HEK293 (cell line): ENCODE measurements at regions not wholly inside any gene's neighbourhood (a gene's known extent, or its start where the extent isn't known, plus 50 kb on each side); places are given as distances from the start of the nearest gene placed in this dataset.

Experiments used
- CTCF ChIA-PET: fragments of 350-600 bp; formaldehyde crosslinking; extraction: SDS; loops from one replicate; lab custom pipeline; 2021; ENCODE audit warnings: antibody characterized with exemption; lab: Yijun Ruan, JAX
- POLR2A ChIA-PET: fragments of 300-600 bp; formaldehyde crosslinking; extraction: SDS; loops from one replicate; lab custom pipeline; 2020; ENCODE audit warnings: antibody characterized with exemption, inconsistent platforms; lab: Yijun Ruan, JAX
- H3K27ac ChIP-seq: fragments of 200-500 bp; sonication (Bioruptor generic); 2 replicates; pipeline ENCODE4 v1.5.1; 2014; ENCODE audit warnings: low read depth, low read length, control low read depth, inconsistent platforms; ENCODE audit errors: extremely low read depth
- H3K36me3 ChIP-seq, 2 experiments: fragments of 200-500 bp in 1 of 2; sonication (Bioruptor generic) in 1 of 2; 1 replicate in 1 of 2; 2 replicates in 1 of 2; pipeline ENCODE4 v1.5.1; 2014 to 2017; ENCODE audit warnings: inconsistent platforms in 2 of 2, low read length in 2 of 2; ENCODE audit not compliant: control insufficient read depth in 2 of 2, insufficient read depth in 1 of 2
- H3K4me1 ChIP-seq: fragments of 200-500 bp; sonication (Bioruptor generic); 2 replicates; pipeline ENCODE4 v1.5.1; 2014; ENCODE audit warnings: mild to moderate bottlenecking, low read length, inconsistent platforms; ENCODE audit not compliant: control insufficient read depth, insufficient read depth
- H3K4me3 ChIP-seq: 2 replicates; pipeline ENCODE4 v1.5.1; 2011; ENCODE audit warnings: low read depth, mild to moderate bottlenecking, control low read depth, low read length, moderate library complexity
- H3K9me3 ChIP-seq: fragments of 200-500 bp; sonication (Bioruptor generic); 2 replicates; pipeline ENCODE4 v1.5.1; 2014; ENCODE audit warnings: low read depth, low read length, inconsistent platforms; ENCODE audit not compliant: control insufficient read depth, insufficient read depth
- ATF2 ChIP-seq: fragments of 450-650 bp; formaldehyde crosslinking; IDR thresholded peaks from 2 replicates; pipeline ENCODE4 v1.5.1; 2016; ENCODE audit warnings: missing biosample characterization, missing genetic modification characterization, low read depth
- GFI1B ChIP-seq: fragments of 450-650 bp; formaldehyde crosslinking; IDR thresholded peaks from 2 replicates; pipeline ENCODE4 v1.5.1; 2016; ENCODE audit warnings: missing biosample characterization, missing genetic modification characterization
- GLI4 ChIP-seq: fragments of 450-650 bp; formaldehyde crosslinking; IDR thresholded peaks from 2 replicates; pipeline ENCODE4 v1.5.1; 2016; ENCODE audit warnings: missing biosample characterization, missing genetic modification characterization
- GLIS1 ChIP-seq: fragments of 450-650 bp; formaldehyde crosslinking; IDR thresholded peaks from 2 replicates; pipeline ENCODE4 v1.5.1; 2016; ENCODE audit warnings: missing biosample characterization, missing genetic modification characterization
- GLIS2 ChIP-seq: fragments of 450-650 bp; formaldehyde crosslinking; IDR thresholded peaks from 2 replicates; pipeline ENCODE4 v1.5.1; 2016; ENCODE audit warnings: missing biosample characterization, missing genetic modification characterization
- REPIN1 ChIP-seq: fragments of 450-650 bp; formaldehyde crosslinking; IDR thresholded peaks from 2 replicates; pipeline ENCODE4 v1.5.1; 2017; ENCODE audit warnings: missing biosample characterization, missing genetic modification characterization, low read depth
- SCRT2 ChIP-seq: fragments of 450-650 bp; formaldehyde crosslinking; IDR thresholded peaks from 2 replicates; pipeline ENCODE4 v1.5.1; 2016; ENCODE audit warnings: missing biosample characterization, missing genetic modification characterization
- ZBTB17 ChIP-seq: fragments of 450-650 bp; formaldehyde crosslinking; IDR thresholded peaks from 2 replicates; pipeline ENCODE4 v1.5.1; 2016; ENCODE audit warnings: missing biosample characterization, missing genetic modification characterization
- ZBTB48 ChIP-seq: fragments of 450-650 bp; formaldehyde crosslinking; IDR thresholded peaks from 2 replicates; pipeline ENCODE4 v1.5.1; 2016; ENCODE audit warnings: missing biosample characterization, missing genetic modification characterization
- ZBTB49 ChIP-seq: fragments of 450-650 bp; formaldehyde crosslinking; IDR thresholded peaks from 2 replicates; pipeline ENCODE4 v1.5.1; 2016; ENCODE audit warnings: missing biosample characterization, missing genetic modification characterization, low read depth
- ZBTB6 ChIP-seq: fragments of 450-650 bp; formaldehyde crosslinking; IDR thresholded peaks from 2 replicates; pipeline ENCODE4 v1.5.1; 2017; ENCODE audit warnings: missing biosample characterization, missing genetic modification characterization
- ZBTB7A ChIP-seq: fragments of 450-650 bp; formaldehyde crosslinking; IDR thresholded peaks from 2 replicates; pipeline ENCODE4 v1.5.1; 2016; ENCODE audit warnings: low read depth, missing biosample characterization, missing genetic modification characterization
- ZFP69B ChIP-seq: fragments of 450-650 bp; formaldehyde crosslinking; IDR thresholded peaks from 2 replicates; pipeline ENCODE4 v1.5.1; 2016; ENCODE audit warnings: missing biosample characterization, missing genetic modification characterization
- ZNF140 ChIP-seq: fragments of 450-650 bp; formaldehyde crosslinking; IDR thresholded peaks from 2 replicates; pipeline ENCODE4 v1.5.1; 2016; ENCODE audit warnings: missing biosample characterization, missing genetic modification characterization
- ZNF155 ChIP-seq: fragments of 450-650 bp; formaldehyde crosslinking; IDR thresholded peaks from 2 replicates; pipeline ENCODE4 v1.5.1; 2016; ENCODE audit warnings: missing biosample characterization, missing genetic modification characterization
- ZNF16 ChIP-seq: fragments of 450-650 bp; formaldehyde crosslinking; IDR thresholded peaks from 2 replicates; pipeline ENCODE4 v1.5.1; 2016; ENCODE audit warnings: low read depth, missing biosample characterization, missing genetic modification characterization
- ZNF221 ChIP-seq: fragments of 450-650 bp; formaldehyde crosslinking; IDR thresholded peaks from 2 replicates; pipeline ENCODE4 v1.5.1; 2017; ENCODE audit warnings: missing biosample characterization, missing genetic modification characterization, borderline replicate concordance
- ZNF324 ChIP-seq: fragments of 450-650 bp; formaldehyde crosslinking; IDR thresholded peaks from 2 replicates; pipeline ENCODE4 v1.5.1; 2016; ENCODE audit warnings: missing biosample characterization, missing genetic modification characterization
- ZNF341 ChIP-seq: fragments of 450-650 bp; formaldehyde crosslinking; IDR thresholded peaks from 2 replicates; pipeline ENCODE4; 2016; ENCODE audit warnings: low read depth, missing biosample characterization, missing genetic modification characterization
- ZNF416 ChIP-seq: fragments of 450-650 bp; formaldehyde crosslinking; IDR thresholded peaks from 2 replicates; pipeline ENCODE4 v1.5.1; 2016; ENCODE audit warnings: missing biosample characterization, missing genetic modification characterization
- ZNF423 ChIP-seq: fragments of 450-650 bp; formaldehyde crosslinking; IDR thresholded peaks from 2 replicates; pipeline ENCODE4 v1.5.1; 2016; ENCODE audit warnings: missing biosample characterization, missing genetic modification characterization
- ZNF514 ChIP-seq: fragments of 450-650 bp; formaldehyde crosslinking; IDR thresholded peaks from 2 replicates; pipeline ENCODE4 v1.5.1; 2016; ENCODE audit warnings: missing biosample characterization, missing genetic modification characterization
- ZNF558 ChIP-seq: fragments of 450-650 bp; formaldehyde crosslinking; IDR thresholded peaks from 2 replicates; pipeline ENCODE4 v1.5.1; 2016; ENCODE audit warnings: missing biosample characterization, missing genetic modification characterization
- ZNF560 ChIP-seq: fragments of 450-650 bp; formaldehyde crosslinking; IDR thresholded peaks from 2 replicates; pipeline ENCODE4 v1.5.1; 2017; ENCODE audit warnings: missing biosample characterization, missing genetic modification characterization, borderline replicate concordance
- ZNF677 ChIP-seq: fragments of 450-650 bp; IDR thresholded peaks from 2 replicates; pipeline ENCODE4 v1.5.0; 2018; ENCODE audit warnings: missing biosample characterization, mild to moderate bottlenecking, missing genetic modification characterization, moderate library complexity
- ZNF776 ChIP-seq: fragments of 450-650 bp; formaldehyde crosslinking; IDR thresholded peaks from 2 replicates; pipeline ENCODE4 v1.5.0; 2017; ENCODE audit warnings: missing biosample characterization, missing genetic modification characterization, borderline replicate concordance
- ZXDB ChIP-seq: fragments of 450-650 bp; formaldehyde crosslinking; IDR thresholded peaks from 2 replicates; pipeline ENCODE4 v1.5.1; 2016; ENCODE audit warnings: missing biosample characterization, missing genetic modification characterization
- TF ChIP-seq, protein P1 (sequence below): fragments of 450-650 bp; formaldehyde crosslinking; optimal IDR thresholded peaks from 2 replicates; pipeline ENCODE3; 2016; ENCODE audit warnings: missing biosample characterization, mild to moderate bottlenecking, missing genetic modification characterization

- ChIA-PET POLR2A (no interaction called here), CTCF (interaction anchor here (0.5 kb wide), 1 partner anchor 351 kb away, joined by 3 read pairs; no protein-coding TSS in a partner anchor)
- no peaks in the 10 kb centered on the region for H3K9me3 ChIP-seq
These were observed 1127.8 kb upstream of the PRKX start for GRCh38 chrX:4841216-4841745.

DNA sequence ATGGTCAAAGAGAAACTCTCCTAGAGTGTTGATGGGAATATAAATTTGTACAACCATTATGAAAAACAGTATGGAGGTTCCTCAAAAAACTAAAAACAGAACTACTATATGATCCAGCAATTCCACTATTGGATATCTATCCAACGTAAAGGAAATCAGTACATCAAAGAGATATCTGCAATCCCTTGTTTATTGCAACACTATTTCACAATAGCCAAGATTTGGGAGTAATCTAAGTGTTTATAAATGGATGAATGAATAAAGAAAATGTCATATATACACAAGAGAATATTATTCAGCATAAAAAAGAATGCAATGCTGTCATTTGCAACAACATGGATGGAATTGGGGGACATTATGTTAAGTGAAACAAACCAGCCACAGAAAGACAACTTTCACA lies 1118.1 kb upstream of the PRKX start:
- H3K27ac ChIP-seq: no peak overlapping the region
- no peaks in the 10 kb centered on the region for H3K9me3 ChIP-seq
- POLR2A ChIA-PET: no interaction called here
- no peak overlapping the region for H3K4me3 ChIP-seq
- CTCF ChIA-PET: no interaction called here
- no peaks in the 10 kb centered on the region for H3K4me1 ChIP-seq
- H3K36me3 ChIP-seq: no peaks in the 10 kb centered on the region
- no peak for TF ChIP-seq REPIN1
- no peak for TF ChIP-seq ZBTB7A (tag by site-specific recombination)
- no peak for TF ChIP-seq ZNF324
- no peak for TF ChIP-seq ZNF560
- TF ChIP-seq ZNF677 (tag by site-specific recombination): no peak
- no peak for TF ChIP-seq GLIS2 (tag by site-specific recombination)
- no peak for TF ChIP-seq GFI1B (tag by site-specific recombination)
- no peak for TF ChIP-seq ZNF221 (tag by site-specific recombination)
- no peak for TF ChIP-seq SCRT2 (tag by site-specific recombination)
- no peak for TF ChIP-seq ZBTB17 (tag by site-specific recombination)
- TF ChIP-seq ZNF16 (tag by site-specific recombination): no peak
- TF ChIP-seq, all 188 proteins: peak for 0

More at GRCh38 chrX:4841216-4841745, 1127.8 kb upstream of the PRKX start:
- Histone ChIP-seq H3K4me1 (no peaks in the 10 kb centered on the region), H3K36me3 (no peaks in the 10 kb centered on the region), H3K27ac (no peak overlapping the region), H3K4me3 (no peak overlapping the region)
- TF ChIP-seq GLIS1 (tag by site-specific recombination) (no peak), ATF2 (tag by site-specific recombination) (no peak), ZNF140 (tag by site-specific recombination) (no peak)

DNA sequence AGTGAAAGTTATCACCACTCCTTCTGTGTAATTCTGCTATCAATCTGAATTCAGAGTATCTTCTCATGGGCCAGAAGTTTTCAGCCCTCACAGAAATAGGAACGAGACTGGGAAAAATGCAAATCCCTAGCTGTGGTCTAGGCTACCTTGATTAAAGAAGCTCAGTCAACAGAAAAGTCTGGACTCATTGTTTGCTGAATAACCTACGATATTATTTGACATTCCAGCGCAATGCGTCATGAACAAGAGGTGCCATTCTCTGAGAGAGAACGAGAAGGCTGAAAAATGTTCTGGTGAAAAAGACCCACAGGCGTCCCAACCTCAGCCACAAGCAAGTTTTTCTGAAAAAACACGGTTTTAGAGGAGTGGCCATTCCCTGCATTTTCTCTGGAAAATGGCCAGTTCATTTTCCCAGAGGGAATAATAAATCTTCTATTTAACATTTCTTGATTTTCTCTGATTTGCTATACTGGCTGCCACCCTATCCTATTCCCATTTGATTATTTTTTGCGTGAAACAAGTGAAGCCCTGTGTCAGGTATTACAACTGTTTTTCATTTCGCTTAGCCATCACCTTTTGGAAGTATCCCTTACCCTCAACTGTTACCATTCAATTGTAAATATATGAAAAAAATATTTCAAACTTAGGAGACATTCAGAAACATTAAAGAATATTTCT lies 1117.6 kb upstream of the PRKX start:
- no peaks in the 10 kb centered on the region for H3K9me3 ChIP-seq
- POLR2A ChIA-PET: no interaction called here
- CTCF ChIA-PET: no interaction called here
- TF ChIP-seq ZNF776 (tag by site-specific recombination) (no peak), ZFP69B (no peak), ZNF416 (no peak), ZNF341 (no peak), ZNF514 (tag by site-specific recombination) (no peak), GLI4 (tag by site-specific recombination) (no peak), ZBTB48 (no peak), ZBTB6 (tag by site-specific recombination) (no peak), ZNF155 (tag by site-specific recombination) (no peak), ZNF423 (tag by site-specific recombination) (no peak), ZBTB49 (tag by site-specific recombination) (no peak), ZNF221 (tag by site-specific recombination) (no peak), ZNF558 (tag by site-specific recombination) (no peak), ZXDB (no peak)
- TF ChIP-seq, protein P1, sequence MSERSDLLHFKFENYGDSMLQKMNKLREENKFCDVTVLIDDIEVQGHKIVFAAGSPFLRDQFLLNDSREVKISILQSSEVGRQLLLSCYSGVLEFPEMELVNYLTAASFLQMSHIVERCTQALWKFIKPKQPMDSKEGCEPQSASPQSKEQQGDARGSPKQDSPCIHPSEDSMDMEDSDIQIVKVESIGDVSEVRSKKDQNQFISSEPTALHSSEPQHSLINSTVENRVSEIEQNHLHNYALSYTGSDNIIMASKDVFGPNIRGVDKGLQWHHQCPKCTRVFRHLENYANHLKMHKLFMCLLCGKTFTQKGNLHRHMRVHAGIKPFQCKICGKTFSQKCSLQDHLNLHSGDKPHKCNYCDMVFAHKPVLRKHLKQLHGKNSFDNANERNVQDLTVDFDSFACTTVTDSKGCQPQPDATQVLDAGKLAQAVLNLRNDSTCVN (tag by site-specific recombination): no peak

More for the DNA sequence above, 1117.6 kb upstream of the PRKX start:
- Histone ChIP-seq H3K27ac (no peak overlapping the region), H3K4me1 (no peaks in the 10 kb centered on the region), H3K4me3 (no peak overlapping the region), H3K36me3 (no peaks in the 10 kb centered on the region)
